ENCODE measurements at regions not wholly inside any gene's neighbourhood (a gene's known extent, or its start where the extent isn't known, plus 50 kb on each side); places are given as distances from the start of the nearest gene placed in this dataset.

- DNase-seq: no peak
Measured at GRCh38 chr7:156129522-156129921, 317.3 kb upstream of the SHH start.

GRCh38 chr7:156128496-156128895, 316.2 kb upstream of the SHH start:
- no peak for DNase-seq

- DNase-seq: no peak
Measured at GRCh38 chr7:156127166-156128134, 315.2 kb upstream of the SHH start.

GRCh38 chr7:156125841-156126730, 313.8 kb upstream of the SHH start:
- no peak for DNase-seq

- no peak for DNase-seq
Measured at GRCh38 chr7:156124356-156124755, 312.1 kb upstream of the SHH start.

GRCh38 chr7:156123362-156123761, 311.1 kb upstream of the SHH start:
- no peak for DNase-seq

GRCh38 chr7:156122752-156123354, 310.6 kb upstream of the SHH start:
- no peak for DNase-seq

- DNase-seq: no peak
Measured at GRCh38 chr7:156121956-156122355, 309.7 kb upstream of the SHH start.

GRCh38 chr7:156121434-156121833, 309.2 kb upstream of the SHH start:
- DNase-seq: no peak

GRCh38 chr7:156120552-156120951, 308.3 kb upstream of the SHH start:
- DNase-seq: no peak

GRCh38 chr7:156119771-156120170, 307.5 kb upstream of the SHH start:
- no peak for DNase-seq

- DNase-seq: no peak
Measured at GRCh38 chr7:156118248-156118645, 306.0 kb upstream of the SHH start.

GRCh38 chr7:156117542-156118247, 305.4 kb upstream of the SHH start:
- DNase-seq: no peak

GRCh38 chr7:156116514-156117215, 304.4 kb upstream of the SHH start:
- no peak for DNase-seq

- no peak for DNase-seq
Measured at GRCh38 chr7:156115582-156115981, 303.3 kb upstream of the SHH start.

GRCh38 chr7:156113731-156114130, 301.5 kb upstream of the SHH start:
- DNase-seq: no peak

- no peak for DNase-seq
Measured at GRCh38 chr7:156109988-156110387, 297.7 kb upstream of the SHH start.

GRCh38 chr7:156109076-156109475, 296.8 kb upstream of the SHH start:
- no peak for DNase-seq

- DNase-seq: no peak
Measured at GRCh38 chr7:156107957-156108356, 295.7 kb upstream of the SHH start.

- DNase-seq: no peak
Measured at GRCh38 chr7:156106107-156106426, 293.8 kb upstream of the SHH start.
